GM21717 (cell line): ENCODE measurements at regions not wholly inside any gene's neighbourhood (a gene's known extent, or its start where the extent isn't known, plus 50 kb on each side); places are given as distances from the start of the nearest gene placed in this dataset.
"Not testable (repeated sequence)": the region's sequence is repeated elsewhere in the genome, so short reads cannot be mapped to it uniquely, and the experiment has no call there.

Source experiments
- ATAC-seq: cut with Tn5 transposase; IDR thresholded peaks from one replicate; pipeline ENCODE4 v1.9.1; 2021; ENCODE audit warnings: mild to moderate bottlenecking, moderate library complexity; ENCODE audit not compliant: unreplicated experiment

DNA sequence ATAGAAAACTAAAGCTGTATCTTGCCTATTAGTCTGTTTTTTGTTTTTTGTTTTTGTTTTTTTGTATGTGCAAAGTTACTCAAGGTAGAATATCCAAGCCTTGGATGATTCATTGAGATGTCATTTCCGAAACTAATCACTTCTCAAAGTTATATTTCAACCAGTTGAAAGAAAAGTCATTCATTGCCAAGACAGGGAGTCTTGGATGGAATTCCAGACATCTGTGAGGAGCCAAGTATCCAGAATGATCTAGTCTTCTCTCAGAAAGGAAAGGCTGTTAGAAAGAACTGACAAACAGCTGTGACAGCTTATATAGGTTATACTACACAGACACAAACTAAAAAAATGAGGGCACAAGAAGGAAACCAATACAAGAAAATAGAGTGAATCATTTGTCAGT is 141.1 kb upstream of the NDST3 start:
- no peak for ATAC-seq

GRCh38 chr4:117898496-117898895 is 135.8 kb upstream of the NDST3 start:
- ATAC-seq, result no peak

DNA sequence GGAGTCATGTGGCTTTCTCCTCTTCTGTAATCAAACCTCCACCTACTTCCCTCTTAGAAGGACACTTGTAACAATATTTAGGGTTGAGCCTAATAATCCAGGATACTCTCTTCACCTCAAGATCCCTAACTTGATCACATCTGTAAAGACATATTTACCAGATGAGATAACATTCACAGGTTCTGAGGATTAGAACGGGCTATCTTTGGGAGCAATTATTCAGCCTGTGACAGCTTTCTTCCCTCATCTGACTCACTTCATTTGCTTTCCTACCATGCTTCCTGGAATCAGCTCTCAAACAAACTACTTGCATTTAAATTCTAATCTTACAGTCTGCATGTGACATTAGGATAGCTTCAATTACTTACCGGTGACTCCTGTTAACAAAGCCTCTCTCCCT is 133.5 kb upstream of the NDST3 start:
- ATAC-seq, result no peak

DNA sequence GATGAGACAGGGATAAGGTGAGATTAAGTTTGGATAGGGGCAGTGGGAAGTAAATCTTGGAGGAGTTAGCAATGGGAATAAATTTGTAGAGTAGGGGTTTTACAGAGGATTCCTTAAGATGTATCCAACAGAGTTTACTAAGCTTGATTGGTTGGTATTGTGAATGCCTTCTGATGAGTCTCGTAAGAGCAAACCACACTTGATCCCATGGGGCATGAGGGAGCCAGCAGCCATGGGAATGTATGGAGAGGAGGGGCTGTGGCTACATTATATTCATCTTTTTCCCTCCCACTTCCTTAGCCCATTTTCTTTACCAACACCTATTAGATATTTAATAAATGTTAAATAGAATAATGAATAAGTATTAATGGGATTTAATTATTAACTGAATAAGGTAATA is 126.6 kb upstream of the NDST3 start:
- ATAC-seq, result no peak

GRCh38 chr4:117908306-117909207 is 125.7 kb upstream of the NDST3 start:
- no peak for ATAC-seq

- no peak for ATAC-seq
Observed at GRCh38 chr4:117916728-117917127, 117.6 kb upstream of the NDST3 start.

- ATAC-seq, result not testable (repeated sequence)
Observed at GRCh38 chr4:117922311-117922710, 112.0 kb upstream of the NDST3 start.

DNA sequence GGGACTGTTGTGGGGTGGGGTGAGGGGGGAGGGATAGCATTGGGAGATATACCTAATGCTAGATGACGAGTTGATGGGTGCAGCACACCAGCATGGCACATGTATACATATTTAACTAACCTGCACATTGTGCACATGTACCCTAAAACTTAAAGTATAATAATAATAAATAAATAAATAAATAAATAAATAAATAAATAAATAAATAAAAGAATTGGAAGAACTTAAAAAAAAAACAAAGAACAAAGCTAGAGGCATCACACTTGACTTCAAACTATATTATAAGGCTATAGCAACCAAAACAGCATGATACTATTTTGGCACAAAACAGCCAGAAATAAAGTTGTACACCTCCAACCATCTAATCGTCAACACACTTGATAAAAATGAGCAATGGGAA is 106.5 kb upstream of the NDST3 start:
- ATAC-seq, result not testable (repeated sequence)

GRCh38 chr4:117941611-117942010 is 92.7 kb upstream of the NDST3 start:
- ATAC-seq, result no peak

DNA sequence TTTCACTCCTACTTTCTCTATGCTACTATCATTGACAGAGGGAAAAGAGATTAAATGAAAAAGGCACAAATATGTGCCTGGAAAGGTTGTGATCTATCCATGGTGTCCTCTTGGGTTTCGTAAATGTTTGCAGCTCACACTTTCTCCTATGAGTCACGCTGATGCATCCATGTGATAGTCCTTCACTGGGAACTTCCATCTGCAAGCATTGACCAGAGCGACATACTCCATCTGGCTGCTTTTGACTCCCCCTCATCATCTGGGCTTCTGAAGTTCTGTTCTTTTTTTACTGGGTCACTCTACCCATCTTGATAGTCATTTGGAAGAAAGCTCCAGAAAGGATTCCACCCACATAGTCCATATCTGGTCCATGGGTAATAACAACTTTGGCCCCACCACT is 84.7 kb upstream of the NDST3 start:
- ATAC-seq, result no peak

- ATAC-seq, result no peak
Observed at GRCh38 chr4:117957571-117957970, 76.7 kb upstream of the NDST3 start.

DNA sequence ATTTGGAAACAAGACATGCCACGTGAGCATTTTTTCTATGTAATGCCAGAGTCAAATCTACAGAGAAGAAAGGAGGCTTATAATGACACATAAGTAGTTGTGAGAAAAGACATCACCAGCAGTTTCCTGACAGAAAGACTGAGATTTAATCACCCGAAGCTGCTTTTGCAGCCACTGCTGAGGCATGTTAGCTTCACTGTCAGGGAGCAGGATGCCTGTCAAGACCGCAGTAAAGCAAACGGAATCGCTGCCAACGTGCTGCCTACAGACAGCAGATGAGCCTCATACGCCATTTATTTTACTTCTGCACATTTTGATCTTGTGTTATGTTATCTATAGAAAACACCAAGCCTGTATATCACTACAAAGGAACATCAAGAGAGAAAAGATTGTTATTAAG is 68.7 kb upstream of the NDST3 start:
- ATAC-seq, result no peak

DNA sequence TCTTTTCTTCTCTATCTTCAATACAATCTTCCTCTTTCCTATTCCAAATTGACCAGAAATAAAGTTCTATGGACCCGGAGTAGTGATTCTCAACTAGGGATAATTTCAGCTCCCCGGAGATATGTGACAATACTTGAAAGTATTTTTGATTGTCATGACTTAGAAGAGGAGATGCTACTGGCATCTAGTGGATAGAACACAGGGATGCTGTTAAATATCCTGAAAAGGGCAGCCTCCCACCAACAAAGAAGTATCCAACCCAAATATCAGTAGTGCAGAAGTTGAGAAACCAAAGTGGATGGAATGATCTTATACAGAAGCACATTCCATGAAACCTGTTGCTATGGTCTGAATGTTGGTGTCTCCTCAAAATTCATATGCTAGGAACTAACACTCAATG is 65.7 kb upstream of the NDST3 start:
- ATAC-seq, result no peak

GRCh38 chr4:117971403-117971802 is 62.9 kb upstream of the NDST3 start:
- ATAC-seq, result no peak

GRCh38 chr4:117983541-117984365 is 50.5 kb upstream of the NDST3 start:
- ATAC-seq, result no peak

GRCh38 chr4:117984366-117984680 is 50.0 kb upstream of the NDST3 start:
- ATAC-seq, result no peak
